Suprapubic skin (tissue), 4 donors: ENCODE measurements at regions not wholly inside any gene's neighbourhood (a gene's known extent, or its start where the extent isn't known, plus 50 kb on each side); places are given as distances from the start of the nearest gene placed in this dataset.

ENCODE experiments used
- DNase-seq, 2 donors: peaks; one replicate each; pipeline ENCODE4 v3.0.0-alpha.2; 2019; ENCODE audit warnings: low spot score in 2 of 2
- H3K27ac ChIP-seq: fragments of 200-600 bp; sonication (generic); one replicate; pipeline ENCODE4 v1.5.1; 2019
- H3K27me3 ChIP-seq: fragments of 200-600 bp; sonication (generic); one replicate; pipeline ENCODE4 v1.5.1; 2019
- H3K36me3 ChIP-seq: fragments of 200-600 bp; sonication (generic); one replicate; pipeline ENCODE4 v1.5.1; 2019
- H3K4me1 ChIP-seq: fragments of 200-600 bp; sonication (generic); one replicate; pipeline ENCODE4 v1.5.1; 2019
- H3K4me3 ChIP-seq: fragments of 200-600 bp; sonication (generic); one replicate; pipeline ENCODE4 v1.5.1; 2019; ENCODE audit warnings: mild to moderate bottlenecking
- H3K9me3 ChIP-seq: fragments of 200-600 bp; sonication (generic); one replicate; pipeline ENCODE4 v1.5.1; 2019
- EP300 ChIP-seq: sonication (generic); formaldehyde crosslinking; IDR thresholded peaks from one replicate; pipeline ENCODE4 v1.6.1; 2017; ENCODE audit warnings: antibody characterized with exemption
- POLR2A ChIP-seq, 2 donors: fragments of 450-650 bp; IDR thresholded peaks; one replicate each; pipeline ENCODE4 v1.6.1; 2017; ENCODE audit warnings: antibody characterized with exemption in 2 of 2, mild to moderate bottlenecking in 2 of 2, moderate library complexity in 2 of 2
- POLR2AphosphoS5 ChIP-seq, 3 donors: sonication (generic); formaldehyde crosslinking; IDR thresholded peaks; one replicate each; pipeline ENCODE4 v1.6.1; 2017; ENCODE audit warnings: antibody characterized with exemption in 3 of 3
- WGBS: methylation state at CpG from one replicate; pipeline ENCODE4 v1.1.5; 2018; 5-methylcytosine and 5-hydroxymethylcytosine counted together
- TF ChIP-seq, protein P1 (sequence below), 2 donors: fragments of 200-600 bp in 1 of 2; fragments of 450-650 bp in 1 of 2; sonication (generic) in 1 of 2; IDR thresholded peaks; one replicate each; pipeline ENCODE4 v1.5.1; 2016 to 2019; ENCODE audit warnings: antibody characterized with exemption in 2 of 2, mild to moderate bottlenecking in 1 of 2, moderate library complexity in 1 of 2

DNA sequence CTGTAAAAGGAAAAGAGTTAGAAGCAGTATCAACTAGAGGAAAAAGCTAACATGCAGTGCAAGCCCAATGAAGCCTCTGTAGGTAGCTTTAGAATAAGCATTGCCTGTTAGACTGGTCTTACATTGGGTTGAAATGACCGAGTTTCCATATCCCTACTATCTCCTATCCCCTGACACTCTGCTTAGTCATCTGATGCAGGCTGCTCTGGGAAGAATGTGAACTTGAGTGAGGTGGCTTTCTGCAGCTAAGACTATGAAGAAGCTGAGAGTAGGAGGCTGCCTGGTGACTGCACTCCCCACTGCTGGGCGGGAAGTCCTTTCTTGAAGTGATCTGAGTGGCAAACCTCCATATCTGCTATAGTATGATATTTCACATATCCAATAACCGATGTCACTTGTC lies 64.7 kb downstream of the OXSM start:
- Histone ChIP-seq H3K27me3 (no peaks in the 10 kb centered on the region), H3K27ac (no peak overlapping the region), H3K4me1 (no peaks in the 10 kb centered on the region), H3K4me3 (no peak overlapping the region), H3K36me3 (no peaks in the 10 kb centered on the region), H3K9me3 (no peaks in the 10 kb centered on the region)
- TF ChIP-seq EP300 (no peak), POLR2A (IDR thresholded peaks at IDR 0.05) (no peak), POLR2AphosphoS5 (IDR thresholded peaks at IDR 0.05) (no peak)
- TF ChIP-seq, protein P1, sequence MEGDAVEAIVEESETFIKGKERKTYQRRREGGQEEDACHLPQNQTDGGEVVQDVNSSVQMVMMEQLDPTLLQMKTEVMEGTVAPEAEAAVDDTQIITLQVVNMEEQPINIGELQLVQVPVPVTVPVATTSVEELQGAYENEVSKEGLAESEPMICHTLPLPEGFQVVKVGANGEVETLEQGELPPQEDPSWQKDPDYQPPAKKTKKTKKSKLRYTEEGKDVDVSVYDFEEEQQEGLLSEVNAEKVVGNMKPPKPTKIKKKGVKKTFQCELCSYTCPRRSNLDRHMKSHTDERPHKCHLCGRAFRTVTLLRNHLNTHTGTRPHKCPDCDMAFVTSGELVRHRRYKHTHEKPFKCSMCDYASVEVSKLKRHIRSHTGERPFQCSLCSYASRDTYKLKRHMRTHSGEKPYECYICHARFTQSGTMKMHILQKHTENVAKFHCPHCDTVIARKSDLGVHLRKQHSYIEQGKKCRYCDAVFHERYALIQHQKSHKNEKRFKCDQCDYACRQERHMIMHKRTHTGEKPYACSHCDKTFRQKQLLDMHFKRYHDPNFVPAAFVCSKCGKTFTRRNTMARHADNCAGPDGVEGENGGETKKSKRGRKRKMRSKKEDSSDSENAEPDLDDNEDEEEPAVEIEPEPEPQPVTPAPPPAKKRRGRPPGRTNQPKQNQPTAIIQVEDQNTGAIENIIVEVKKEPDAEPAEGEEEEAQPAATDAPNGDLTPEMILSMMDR (IDR thresholded peaks at IDR 0.05), result no peak
- 83% methylated on average over 3 of the region's 3 CpGs for WGBS
- DNase-seq, result no peak

DNA sequence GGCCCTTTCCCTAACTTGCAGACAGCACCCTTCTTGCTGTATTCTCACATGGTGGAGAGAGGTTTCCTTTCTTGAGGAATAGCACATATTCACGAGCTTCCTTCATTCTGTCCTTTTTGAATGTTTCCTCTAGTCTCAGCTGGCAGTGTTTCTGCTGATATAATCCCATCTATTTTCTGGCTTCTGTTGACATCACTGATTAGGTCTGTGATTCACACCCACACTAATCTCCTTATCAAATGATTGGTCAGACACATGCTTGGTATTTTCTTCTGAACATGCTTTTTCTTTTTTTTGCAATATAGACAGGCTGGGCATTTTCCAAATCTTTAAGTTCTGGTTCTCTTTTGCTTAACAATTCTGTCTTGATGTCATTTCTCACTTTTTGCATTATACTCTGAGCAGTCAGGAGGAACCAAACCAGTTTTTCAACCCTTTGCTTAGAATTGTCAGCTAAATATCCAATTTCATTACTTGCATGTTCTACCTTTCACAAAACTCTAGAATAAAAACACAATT lies 65.4 kb downstream of the OXSM start:
- 32% methylated on average over 1 of the region's 1 CpG for WGBS
- H3K27ac ChIP-seq, result no peak overlapping the region
- TF ChIP-seq POLR2AphosphoS5 (IDR thresholded peaks at IDR 0.05) (no peak), EP300 (no peak), POLR2A (IDR thresholded peaks at IDR 0.05) (no peak)
- TF ChIP-seq, protein P1 (IDR thresholded peaks at IDR 0.05), result no peak

DNA sequence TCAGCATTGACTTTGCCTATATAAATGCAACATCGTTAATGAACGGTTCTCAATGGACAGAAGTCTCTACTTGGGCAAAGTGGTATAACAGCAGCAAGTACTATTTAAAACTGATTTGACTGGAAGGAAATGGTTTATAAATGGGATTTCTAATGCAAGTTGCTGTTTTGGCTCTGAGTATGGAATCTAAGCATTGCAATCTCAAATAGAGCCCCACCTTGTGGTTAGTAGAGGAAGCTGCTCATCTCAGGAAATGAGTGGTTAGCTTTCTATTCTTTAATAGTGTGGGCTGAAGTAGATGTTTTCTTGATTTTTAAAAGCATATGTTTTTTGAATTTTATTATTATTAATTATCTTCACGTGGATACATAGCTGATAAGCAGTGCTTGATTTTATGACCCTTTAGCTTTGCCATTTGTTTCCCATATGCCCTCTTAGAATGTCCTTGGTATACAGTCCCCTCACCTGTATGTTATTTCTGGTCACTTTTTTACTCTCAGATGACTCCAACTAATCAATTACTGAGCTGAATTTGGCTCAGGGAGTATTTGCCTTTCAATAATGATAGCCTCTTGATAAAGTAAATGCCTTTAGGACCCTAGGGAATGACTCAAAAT lies 67.1 kb downstream of the OXSM start:
- H3K4me3 ChIP-seq, result no peak overlapping the region
- WGBS, result 71% methylated on average over 3 of the region's 3 CpGs
- no peak overlapping the region for H3K27ac ChIP-seq
- H3K36me3 ChIP-seq, result no peaks in the 10 kb centered on the region
- no peaks in the 10 kb centered on the region for H3K4me1 ChIP-seq
- H3K9me3 ChIP-seq, result no peaks in the 10 kb centered on the region
- no peaks in the 10 kb centered on the region for H3K27me3 ChIP-seq
- no peak for TF ChIP-seq POLR2A (IDR thresholded peaks at IDR 0.05)
- TF ChIP-seq, protein P1 (IDR thresholded peaks at IDR 0.05), result peak; percentile 57 to 60
- DNase-seq, result no peak

More for the DNA sequence above, 65.4 kb downstream of the OXSM start:
- H3K4me1 ChIP-seq, result no peaks in the 10 kb centered on the region
- DNase-seq, result no peak
- H3K36me3 ChIP-seq, result no peaks in the 10 kb centered on the region
- H3K9me3 ChIP-seq, result no peaks in the 10 kb centered on the region
- H3K4me3 ChIP-seq, result no peak overlapping the region
- no peaks in the 10 kb centered on the region for H3K27me3 ChIP-seq

DNA sequence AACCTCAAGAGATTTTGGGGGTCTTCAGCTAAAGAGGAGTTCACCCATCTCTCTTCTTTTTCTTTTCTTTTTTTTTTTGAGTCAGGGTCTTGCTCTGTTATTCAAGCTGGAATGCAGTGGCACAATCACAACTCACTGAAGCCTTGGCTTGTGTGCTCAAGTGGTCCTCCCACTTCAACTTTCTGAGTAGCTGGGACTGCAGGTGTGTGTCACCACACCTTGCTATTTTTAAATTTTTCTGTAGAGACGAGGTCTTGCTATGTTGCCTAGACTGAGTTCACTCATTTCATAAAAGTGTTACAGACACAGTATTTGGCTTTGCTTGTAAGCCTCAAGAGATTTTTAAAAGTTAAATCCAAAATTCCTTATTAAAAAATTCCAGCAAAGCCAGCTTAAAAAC lies 71.7 kb downstream of the OXSM start:
- DNase-seq, result no peak
- Histone ChIP-seq H3K36me3 (no peaks in the 10 kb centered on the region), H3K4me3 (no peak overlapping the region), H3K27me3 (no peaks in the 10 kb centered on the region), H3K4me1 (no peaks in the 10 kb centered on the region), H3K27ac (no peak overlapping the region), H3K9me3 (no peaks in the 10 kb centered on the region)
- 70% methylated on average over 1 of the region's 1 CpG for WGBS
- TF ChIP-seq POLR2A (IDR thresholded peaks at IDR 0.05), result no peak
- TF ChIP-seq, protein P1 (IDR thresholded peaks at IDR 0.05), result no peak
- TF ChIP-seq POLR2AphosphoS5 (IDR thresholded peaks at IDR 0.05), result no peak
- TF ChIP-seq EP300, result no peak

DNA sequence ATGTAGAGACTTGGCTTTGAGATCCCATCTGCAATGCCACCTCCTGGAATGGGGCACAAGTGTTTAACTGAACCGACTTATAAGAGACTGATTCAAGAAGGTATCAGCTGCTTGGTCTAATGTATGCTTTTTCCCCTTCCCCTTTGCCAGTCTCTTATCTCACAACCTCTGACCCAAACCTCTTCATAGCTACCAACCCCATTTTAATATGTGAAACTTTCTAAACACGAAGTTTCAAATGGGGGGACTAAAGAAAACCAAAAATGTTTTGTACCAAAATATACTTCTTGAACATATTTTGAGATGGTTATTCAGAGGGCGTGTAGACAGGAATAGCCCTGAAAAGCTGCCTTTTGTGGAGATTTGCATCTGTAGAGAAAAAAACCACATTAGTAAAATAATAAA lies 73.1 kb downstream of the OXSM start:
- H3K36me3 ChIP-seq, result no peaks in the 10 kb centered on the region
- H3K4me1 ChIP-seq, result no peaks in the 10 kb centered on the region
- no peaks in the 10 kb centered on the region for H3K27me3 ChIP-seq
- H3K4me3 ChIP-seq, result no peak overlapping the region
- TF ChIP-seq, protein P1 (IDR thresholded peaks at IDR 0.05), result no peak
- no peak for TF ChIP-seq POLR2A (IDR thresholded peaks at IDR 0.05)
- TF ChIP-seq EP300, result no peak
- TF ChIP-seq POLR2AphosphoS5 (IDR thresholded peaks at IDR 0.05), result no peak
- H3K9me3 ChIP-seq, result no peaks in the 10 kb centered on the region
- no peak for DNase-seq
- 80% methylated on average over 3 of the region's 3 CpGs for WGBS
- H3K27ac ChIP-seq, result no peak overlapping the region
